Upper lobe of left lung (tissue), 6 donors: ENCODE measurements at regions not wholly inside any gene's neighbourhood (a gene's known extent, or its start where the extent isn't known, plus 50 kb on each side); places are given as distances from the start of the nearest gene placed in this dataset.

Experiments
- ATAC-seq, 2 donors: fragments of 200-7000 bp; cut with Tn5 transposase; one replicate each; pipeline ENCODE4 v1.9.1; 2022; ENCODE audit warnings: mild to moderate bottlenecking in 2 of 2, moderate library complexity in 2 of 2; ENCODE audit not compliant: low FRiP score in 2 of 2
- DNase-seq, 2 donors: peaks; one replicate each; pipeline ENCODE4 v3.0.0-alpha.2; 2019 to 2020
- H3K27ac ChIP-seq, 4 donors: fragments of 200-600 bp; sonication (generic); one replicate each; pipeline ENCODE4 v1.5.1; 2016 to 2019
- H3K27me3 ChIP-seq, 4 donors: fragments of 200-600 bp; sonication (generic); one replicate each; pipeline ENCODE4 v1.5.1; 2017 to 2019
- H3K36me3 ChIP-seq, 4 donors: fragments of 200-600 bp; sonication (generic); one replicate each; pipeline ENCODE4 v1.5.1; 2016 to 2019
- H3K4me1 ChIP-seq, 4 donors: fragments of 200-600 bp; sonication (generic); one replicate each; pipeline ENCODE4 v1.5.1; 2018 to 2019
- H3K4me3 ChIP-seq, 4 donors: fragments of 200-600 bp; sonication (generic); one replicate each; pipeline ENCODE4 v1.5.1; 2017 to 2019; ENCODE audit warnings: mild to moderate bottlenecking in 2 of 4, moderate library complexity in 1 of 4
- H3K9me3 ChIP-seq, 4 donors: fragments of 200-600 bp; sonication (generic); one replicate each; pipeline ENCODE4 v1.5.1; 2018 to 2019
- EP300 ChIP-seq, 4 donors: sonication (generic); formaldehyde crosslinking; IDR thresholded peaks; one replicate each; pipeline ENCODE4 v1.5.1; 2017; ENCODE audit warnings: antibody characterized with exemption in 4 of 4, control low read depth in 2 of 4
- POLR2A ChIP-seq, 4 donors: fragments of 450-650 bp; IDR thresholded peaks; one replicate each; pipeline ENCODE4 v1.5.1; 2016 to 2017; ENCODE audit warnings: antibody characterized with exemption in 4 of 4, mild to moderate bottlenecking in 2 of 4
- POLR2AphosphoS5 ChIP-seq, 2 donors: sonication (generic); formaldehyde crosslinking; IDR thresholded peaks; one replicate each; pipeline ENCODE4 v1.5.1; 2017; ENCODE audit warnings: antibody characterized with exemption in 2 of 2
- WGBS, 2 donors: methylation state at CpG; one replicate each; pipeline ENCODE4 v1.1.5; 2017 to 2018; 5-methylcytosine and 5-hydroxymethylcytosine counted together
- TF ChIP-seq, protein P1 (sequence below), 6 experiments: fragments of 450-650 bp in 4 of 6; fragments of 200-600 bp in 2 of 6; sonication (generic) in 2 of 6; IDR thresholded peaks; one replicate each; pipeline ENCODE4 v1.5.1; 2016 to 2019; ENCODE audit warnings: antibody characterized with exemption in 6 of 6
- donor health status: DM: no; HTN: no; CAD: no; lungs with moderate emphysema.
- donor health status: DM: no; HTN: yes; CAD: no; lungs with severe emphysema.

DNA sequence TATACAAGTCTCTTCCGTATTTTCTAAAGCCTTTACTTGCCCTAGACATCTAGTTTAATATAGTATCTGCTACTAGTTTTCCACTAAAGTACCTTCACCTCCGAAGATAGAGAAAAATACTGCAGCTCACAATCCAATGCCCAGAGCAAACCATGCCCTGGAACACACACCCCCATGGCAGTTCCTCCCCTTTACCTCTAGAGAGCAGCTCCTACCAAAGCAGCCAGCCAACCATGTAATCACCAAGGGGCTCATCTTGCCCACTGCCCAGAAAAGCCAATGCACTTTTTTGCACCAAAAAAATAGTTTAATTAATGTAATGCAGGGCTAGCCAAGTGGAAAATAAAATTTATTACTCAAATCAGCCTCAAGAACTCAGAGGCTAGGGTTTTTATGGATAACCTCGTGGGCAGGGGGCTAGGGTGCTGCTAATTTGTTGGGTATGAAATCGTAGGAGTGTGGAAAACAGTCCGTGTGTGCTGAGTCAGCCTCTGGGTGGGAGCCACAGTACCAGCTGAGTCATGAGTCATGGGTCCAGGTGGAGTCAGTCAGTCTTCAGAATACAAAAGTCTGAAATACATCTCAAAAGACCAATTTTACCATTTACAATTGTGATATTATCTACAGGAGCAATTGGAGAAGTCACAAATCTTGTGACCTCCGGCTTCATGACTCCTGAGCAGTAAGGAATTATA, 120.1 kb upstream of the ACO1 start:
- Histone ChIP-seq H3K4me3 (no peak overlapping the region), H3K27me3 (no peaks in the 10 kb centered on the region), H3K4me1 (no peaks in the 10 kb centered on the region), H3K27ac (no peak overlapping the region), H3K9me3 (no peaks in the 10 kb centered on the region), H3K36me3 (no peaks in the 10 kb centered on the region)
- ATAC-seq: no peak
- WGBS, 2 donors: 64 to 67% methylated on average over 6 of the region's 6 CpGs
- no peak for TF ChIP-seq POLR2A (IDR thresholded peaks at IDR 0.05)
- no peak for TF ChIP-seq POLR2AphosphoS5 (IDR thresholded peaks at IDR 0.05)
- TF ChIP-seq EP300 (IDR thresholded peaks at IDR 0.05): no peak
- TF ChIP-seq, protein P1, sequence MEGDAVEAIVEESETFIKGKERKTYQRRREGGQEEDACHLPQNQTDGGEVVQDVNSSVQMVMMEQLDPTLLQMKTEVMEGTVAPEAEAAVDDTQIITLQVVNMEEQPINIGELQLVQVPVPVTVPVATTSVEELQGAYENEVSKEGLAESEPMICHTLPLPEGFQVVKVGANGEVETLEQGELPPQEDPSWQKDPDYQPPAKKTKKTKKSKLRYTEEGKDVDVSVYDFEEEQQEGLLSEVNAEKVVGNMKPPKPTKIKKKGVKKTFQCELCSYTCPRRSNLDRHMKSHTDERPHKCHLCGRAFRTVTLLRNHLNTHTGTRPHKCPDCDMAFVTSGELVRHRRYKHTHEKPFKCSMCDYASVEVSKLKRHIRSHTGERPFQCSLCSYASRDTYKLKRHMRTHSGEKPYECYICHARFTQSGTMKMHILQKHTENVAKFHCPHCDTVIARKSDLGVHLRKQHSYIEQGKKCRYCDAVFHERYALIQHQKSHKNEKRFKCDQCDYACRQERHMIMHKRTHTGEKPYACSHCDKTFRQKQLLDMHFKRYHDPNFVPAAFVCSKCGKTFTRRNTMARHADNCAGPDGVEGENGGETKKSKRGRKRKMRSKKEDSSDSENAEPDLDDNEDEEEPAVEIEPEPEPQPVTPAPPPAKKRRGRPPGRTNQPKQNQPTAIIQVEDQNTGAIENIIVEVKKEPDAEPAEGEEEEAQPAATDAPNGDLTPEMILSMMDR (IDR thresholded peaks at IDR 0.05): no peak
- DNase-seq: no peak

DNA sequence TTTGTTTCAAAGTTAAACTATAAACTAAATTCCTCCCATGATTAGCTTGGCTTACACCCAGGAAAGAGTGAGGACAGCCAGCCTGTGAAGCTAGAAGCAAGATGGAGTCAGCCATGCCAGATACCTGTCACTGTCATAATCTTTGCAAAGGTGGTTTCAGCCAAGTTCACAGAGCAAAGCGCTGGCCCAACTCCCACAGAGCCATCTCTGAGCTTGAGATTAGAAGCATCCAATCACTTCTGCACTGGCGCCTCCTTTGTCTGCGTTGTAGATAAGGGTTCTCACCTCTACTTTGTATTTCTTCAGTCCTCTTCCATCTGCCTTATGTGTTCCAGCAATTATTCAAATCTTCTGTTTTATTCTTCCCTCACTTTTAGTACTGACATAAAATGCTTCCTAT, 119.4 kb upstream of the ACO1 start:
- Histone ChIP-seq H3K27me3 (no peaks in the 10 kb centered on the region), H3K27ac (no peak overlapping the region), H3K4me3 (no peak overlapping the region), H3K36me3 (no peaks in the 10 kb centered on the region), H3K4me1 (no peaks in the 10 kb centered on the region), H3K9me3 (no peaks in the 10 kb centered on the region)
- TF ChIP-seq POLR2A (IDR thresholded peaks at IDR 0.05) (no peak), EP300 (IDR thresholded peaks at IDR 0.05) (no peak), POLR2AphosphoS5 (IDR thresholded peaks at IDR 0.05) (no peak)
- TF ChIP-seq, protein P1 (IDR thresholded peaks at IDR 0.05): no peak
- WGBS, 2 donors: 64 to 71% methylated on average over 3 of the region's 3 CpGs
- DNase-seq: no peak
- no peak for ATAC-seq

DNA sequence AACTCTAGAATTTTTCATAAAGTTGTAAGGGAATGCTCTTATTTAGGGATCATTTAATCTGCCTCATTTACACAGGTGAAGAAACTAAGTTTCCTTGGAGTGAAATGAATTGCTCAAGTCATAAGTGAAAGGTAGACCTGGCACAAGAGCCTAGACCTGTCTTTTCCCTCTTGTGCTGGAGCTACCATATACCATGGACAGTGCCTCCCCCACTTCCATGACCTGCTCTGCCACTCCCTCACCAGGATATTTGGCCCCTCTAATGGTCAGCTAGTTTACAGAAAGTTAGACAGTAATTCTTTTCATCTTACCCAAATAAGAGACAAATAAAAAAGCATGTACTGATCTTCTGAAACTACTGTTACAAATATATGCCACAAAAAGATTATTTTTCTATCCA, 105.5 kb upstream of the ACO1 start:
- H3K4me1 ChIP-seq: no peaks in the 10 kb centered on the region
- no peak overlapping the region for H3K4me3 ChIP-seq
- ATAC-seq (no peak), DNase-seq (no peak)
- no peaks in the 10 kb centered on the region for H3K27me3 ChIP-seq
- TF ChIP-seq, protein P1 (IDR thresholded peaks at IDR 0.05): no peak
- TF ChIP-seq POLR2AphosphoS5 (IDR thresholded peaks at IDR 0.05) (no peak), POLR2A (IDR thresholded peaks at IDR 0.05) (no peak), EP300 (IDR thresholded peaks at IDR 0.05) (no peak)
- no peaks in the 10 kb centered on the region for H3K9me3 ChIP-seq
- H3K27ac ChIP-seq: no peak overlapping the region
- no peaks in the 10 kb centered on the region for H3K36me3 ChIP-seq

DNA sequence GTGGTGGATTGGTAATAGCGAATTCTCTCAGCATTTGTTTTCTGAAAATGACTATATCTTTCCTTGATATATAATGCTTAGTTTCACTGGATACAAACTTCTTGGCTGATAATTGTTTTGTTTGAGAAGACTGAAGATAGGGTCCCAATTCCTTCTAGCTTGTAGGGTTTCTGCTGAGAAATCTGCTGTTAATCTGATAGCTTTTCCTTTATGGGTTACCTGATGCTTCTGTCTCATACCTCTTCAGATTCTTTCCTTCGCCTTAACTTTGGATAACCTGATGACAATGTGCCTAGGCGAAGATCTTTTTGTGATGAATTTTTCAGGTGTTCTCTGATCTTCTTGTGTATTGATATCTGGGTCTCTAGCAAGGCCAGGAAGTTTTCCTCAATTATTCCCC, 94.7 kb upstream of the ACO1 start:
- ATAC-seq: no peak
- 83 to 90% methylated on average over 3 of the region's 3 CpGs for WGBS, 2 donors
- DNase-seq: no peak
- TF ChIP-seq POLR2AphosphoS5 (IDR thresholded peaks at IDR 0.05) (no peak), POLR2A (IDR thresholded peaks at IDR 0.05) (no peak), EP300 (IDR thresholded peaks at IDR 0.05) (no peak)
- TF ChIP-seq, protein P1 (IDR thresholded peaks at IDR 0.05): no peak
- no peak overlapping the region for H3K4me3 ChIP-seq
- no peak overlapping the region for H3K27ac ChIP-seq
- no peaks in the 10 kb centered on the region for H3K36me3 ChIP-seq
- no peaks in the 10 kb centered on the region for H3K4me1 ChIP-seq
- H3K9me3 ChIP-seq: no peaks in the 10 kb centered on the region
- no peaks in the 10 kb centered on the region for H3K27me3 ChIP-seq

DNA sequence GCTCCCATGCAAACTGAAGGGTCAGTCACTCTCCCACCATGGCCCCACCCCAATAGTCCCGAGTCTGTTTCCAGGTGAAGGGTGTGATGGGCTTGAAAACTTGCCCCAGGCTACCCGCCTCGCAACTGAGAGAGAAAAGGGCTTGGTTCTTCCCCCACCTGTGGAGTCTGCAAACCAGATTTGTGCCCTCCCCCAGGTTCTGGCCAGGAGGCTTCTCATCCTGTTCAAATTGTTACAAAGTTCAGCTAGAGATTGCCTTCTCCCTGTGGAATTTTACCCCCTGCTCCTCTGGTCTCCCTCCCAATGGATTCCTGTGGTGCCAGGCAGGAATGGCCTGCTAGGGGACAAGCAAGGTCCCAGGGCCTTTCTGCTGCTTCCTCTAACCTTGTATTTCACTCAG, 93.1 kb upstream of the ACO1 start:
- no peak for ATAC-seq
- 85 to 96% methylated on average over 3 of the region's 3 CpGs for WGBS, 2 donors
- Histone ChIP-seq H3K27me3 (no peaks in the 10 kb centered on the region), H3K36me3 (no peaks in the 10 kb centered on the region), H3K4me1 (no peaks in the 10 kb centered on the region), H3K4me3 (no peak overlapping the region), H3K9me3 (no peaks in the 10 kb centered on the region), H3K27ac (no peak overlapping the region)
- DNase-seq: no peak
- TF ChIP-seq POLR2A (IDR thresholded peaks at IDR 0.05) (no peak), POLR2AphosphoS5 (IDR thresholded peaks at IDR 0.05) (no peak), EP300 (IDR thresholded peaks at IDR 0.05) (no peak)
- TF ChIP-seq, protein P1 (IDR thresholded peaks at IDR 0.05): no peak
